ENCODE measurements at regions not wholly inside any gene's neighbourhood (a gene's known extent, or its start where the extent isn't known, plus 50 kb on each side); places are given as distances from the start of the nearest gene placed in this dataset.

DNA sequence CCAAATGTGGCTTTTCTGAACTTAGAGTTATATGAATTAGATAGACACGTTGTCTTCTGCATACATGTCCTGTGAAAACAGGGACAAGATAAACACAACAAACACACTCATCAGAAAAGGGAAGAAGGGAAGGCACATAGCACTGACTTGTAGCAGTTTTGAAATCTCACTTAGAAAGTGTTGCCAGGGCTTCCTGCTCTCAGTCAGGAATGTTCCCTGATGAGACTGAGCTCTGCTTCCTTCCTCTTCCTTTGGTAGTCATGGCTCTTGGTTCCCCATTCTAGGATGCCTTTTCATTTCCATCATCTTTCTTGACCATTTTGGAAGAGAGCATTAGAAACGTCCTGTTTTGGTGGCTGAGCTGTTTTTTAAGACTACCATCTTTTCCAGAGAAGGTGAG, 233.8 kb upstream of the LYZL1 start:
- no peaks in the 10 kb centered on the region for H3K27me3 ChIP-seq (ENCODE audit: control insufficient read depth, insufficient read depth, low read length)
- H3K9ac ChIP-seq: no peak overlapping the region
- H3K36me3 ChIP-seq (ENCODE audit: control insufficient read depth, insufficient read depth, low read length): no peaks in the 10 kb centered on the region
- H3K4me3 ChIP-seq (ENCODE audit: low read depth, low read length): no peak overlapping the region
- H3K4me1 ChIP-seq: no peaks in the 10 kb centered on the region
- TF ChIP-seq, protein P1, sequence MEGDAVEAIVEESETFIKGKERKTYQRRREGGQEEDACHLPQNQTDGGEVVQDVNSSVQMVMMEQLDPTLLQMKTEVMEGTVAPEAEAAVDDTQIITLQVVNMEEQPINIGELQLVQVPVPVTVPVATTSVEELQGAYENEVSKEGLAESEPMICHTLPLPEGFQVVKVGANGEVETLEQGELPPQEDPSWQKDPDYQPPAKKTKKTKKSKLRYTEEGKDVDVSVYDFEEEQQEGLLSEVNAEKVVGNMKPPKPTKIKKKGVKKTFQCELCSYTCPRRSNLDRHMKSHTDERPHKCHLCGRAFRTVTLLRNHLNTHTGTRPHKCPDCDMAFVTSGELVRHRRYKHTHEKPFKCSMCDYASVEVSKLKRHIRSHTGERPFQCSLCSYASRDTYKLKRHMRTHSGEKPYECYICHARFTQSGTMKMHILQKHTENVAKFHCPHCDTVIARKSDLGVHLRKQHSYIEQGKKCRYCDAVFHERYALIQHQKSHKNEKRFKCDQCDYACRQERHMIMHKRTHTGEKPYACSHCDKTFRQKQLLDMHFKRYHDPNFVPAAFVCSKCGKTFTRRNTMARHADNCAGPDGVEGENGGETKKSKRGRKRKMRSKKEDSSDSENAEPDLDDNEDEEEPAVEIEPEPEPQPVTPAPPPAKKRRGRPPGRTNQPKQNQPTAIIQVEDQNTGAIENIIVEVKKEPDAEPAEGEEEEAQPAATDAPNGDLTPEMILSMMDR (IDR thresholded peaks at IDR 0.05): no peak
- H3K4me2 ChIP-seq (ENCODE audit: low read length): no peak overlapping the region
- H3K9me3 ChIP-seq (ENCODE audit: control insufficient read depth, low read length): no peaks in the 10 kb centered on the region
- no peak overlapping the region for H3K27ac ChIP-seq
- no peak overlapping the region for H2AFZ ChIP-seq
- H3K79me2 ChIP-seq: no peaks in the 10 kb centered on the region

- no peak overlapping the region for H3K4me2 ChIP-seq (ENCODE audit: low read length)
- H3K27ac ChIP-seq: no peak overlapping the region
- no peaks in the 10 kb centered on the region for H3K27me3 ChIP-seq (ENCODE audit: control insufficient read depth, insufficient read depth, low read length)
- no peak overlapping the region for H2AFZ ChIP-seq
- no peaks in the 10 kb centered on the region for H3K9me3 ChIP-seq (ENCODE audit: control insufficient read depth, low read length)
- H3K79me2 ChIP-seq: no peaks in the 10 kb centered on the region
- TF ChIP-seq, protein P1 (IDR thresholded peaks at IDR 0.05): no peak
- H3K36me3 ChIP-seq (ENCODE audit: control insufficient read depth, insufficient read depth, low read length): no peaks in the 10 kb centered on the region
- H3K4me1 ChIP-seq: no peaks in the 10 kb centered on the region
- no peak overlapping the region for H3K9ac ChIP-seq
- H3K4me3 ChIP-seq (ENCODE audit: low read depth, low read length): no peak overlapping the region
Observed at GRCh38 chr10:29056729-29057128, 232.1 kb upstream of the LYZL1 start.

DNA sequence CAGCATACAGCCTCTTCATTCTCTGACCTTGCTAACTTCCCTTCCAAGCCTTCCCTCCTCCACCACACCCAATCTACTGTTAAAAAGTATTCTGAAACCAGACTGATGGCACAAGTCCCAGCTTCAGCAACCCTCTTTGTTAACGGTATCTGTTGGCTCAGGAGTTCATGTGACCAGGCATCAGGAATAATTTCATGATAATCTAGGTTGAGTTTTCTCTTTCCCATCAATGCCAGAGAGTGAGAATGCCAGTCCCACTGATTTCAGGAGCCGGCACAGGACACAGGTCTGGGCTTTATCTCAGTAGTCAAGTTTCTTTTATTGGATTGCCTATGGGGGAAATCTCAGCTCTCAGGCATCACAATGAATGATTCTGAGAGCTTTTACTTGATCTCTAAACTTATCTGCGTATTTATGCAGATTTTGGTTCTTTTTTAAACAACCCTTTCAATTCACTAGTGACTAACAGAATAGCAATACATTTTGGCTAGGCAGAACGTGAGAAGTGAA, 231.0 kb upstream of the LYZL1 start:
- Histone ChIP-seq H3K4me3 (ENCODE audit: low read depth, low read length) (no peak overlapping the region), H3K27me3 (ENCODE audit: control insufficient read depth, insufficient read depth, low read length) (no peaks in the 10 kb centered on the region), H3K4me2 (ENCODE audit: low read length) (no peak overlapping the region), H3K79me2 (no peaks in the 10 kb centered on the region), H3K9ac (no peak overlapping the region), H3K36me3 (ENCODE audit: control insufficient read depth, insufficient read depth, low read length) (no peaks in the 10 kb centered on the region), H3K4me1 (no peaks in the 10 kb centered on the region), H3K27ac (no peak overlapping the region), H3K9me3 (ENCODE audit: control insufficient read depth, low read length) (no peaks in the 10 kb centered on the region), H2AFZ (no peak overlapping the region)
- TF ChIP-seq, protein P1 (IDR thresholded peaks at IDR 0.05): no peak

DNA sequence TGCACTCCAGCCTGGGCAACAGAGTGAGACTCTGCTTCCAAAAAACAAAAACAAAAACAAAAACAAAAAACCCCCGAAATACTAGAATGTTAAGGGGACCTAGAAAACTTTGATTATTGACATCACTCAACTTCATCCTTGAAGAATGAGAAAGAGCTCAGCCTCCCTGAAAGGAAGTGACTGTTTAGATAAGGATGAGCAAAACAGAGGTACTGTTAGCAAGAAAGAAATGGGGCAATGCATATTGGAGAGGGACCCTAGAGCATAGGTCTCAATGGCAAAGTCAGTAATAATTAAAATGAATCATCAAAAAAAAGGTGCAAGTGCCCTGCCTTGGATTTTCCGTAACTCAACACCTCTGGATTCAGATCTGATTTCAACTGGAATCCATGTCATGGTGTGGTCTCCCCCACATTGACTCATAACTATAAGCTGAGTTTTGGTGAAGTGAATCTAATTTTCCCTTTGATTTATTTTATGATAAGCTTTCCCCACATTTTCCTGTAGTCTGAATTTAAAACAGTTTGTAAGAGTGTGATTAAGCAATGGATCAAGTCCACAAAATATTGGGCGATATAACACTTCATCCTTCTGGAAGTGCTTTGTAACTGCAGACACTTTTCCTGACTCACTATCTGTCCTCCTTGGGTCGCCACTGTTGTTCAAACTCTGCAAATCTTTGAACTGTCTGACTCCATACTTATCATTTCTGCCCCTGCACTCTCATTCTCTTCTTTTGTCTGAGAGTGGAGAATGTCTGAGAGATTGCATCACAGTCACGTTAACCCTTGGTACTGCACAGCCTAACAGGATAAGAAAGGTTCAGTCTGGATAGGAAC, 224.8 kb upstream of the LYZL1 start:
- no peaks in the 10 kb centered on the region for H3K9me3 ChIP-seq (ENCODE audit: control insufficient read depth, low read length)
- no peaks in the 10 kb centered on the region for H3K27me3 ChIP-seq (ENCODE audit: control insufficient read depth, insufficient read depth, low read length)
- no peaks in the 10 kb centered on the region for H3K79me2 ChIP-seq
- no peaks in the 10 kb centered on the region for H3K4me1 ChIP-seq
- H3K36me3 ChIP-seq (ENCODE audit: control insufficient read depth, insufficient read depth, low read length): no peaks in the 10 kb centered on the region
- no peak overlapping the region for H3K4me2 ChIP-seq (ENCODE audit: low read length)
- H3K27ac ChIP-seq: no peak overlapping the region
- no peak overlapping the region for H3K4me3 ChIP-seq (ENCODE audit: low read depth, low read length)
- H2AFZ ChIP-seq: no peak overlapping the region
- H3K9ac ChIP-seq: no peak overlapping the region
- TF ChIP-seq, protein P1 (IDR thresholded peaks at IDR 0.05): no peak

DNA sequence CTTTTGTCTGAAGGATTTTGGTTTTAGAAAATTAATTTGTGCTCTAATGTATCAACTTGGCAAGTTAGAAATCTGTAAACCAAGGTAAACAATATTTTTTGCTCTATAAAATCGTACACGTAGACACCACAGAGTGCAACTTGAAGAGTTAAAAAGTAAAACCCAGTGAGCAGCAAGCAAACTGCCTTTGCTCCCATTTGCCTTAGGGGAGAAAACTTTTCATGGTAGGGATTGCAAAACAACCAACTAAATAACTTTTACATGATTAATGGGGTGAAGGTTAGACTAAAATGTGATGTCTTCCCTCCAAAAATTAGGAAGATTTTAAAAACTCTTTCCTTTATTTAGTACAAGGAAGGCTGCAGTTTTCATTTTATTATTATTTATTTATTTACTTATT, 224.2 kb upstream of the LYZL1 start:
- TF ChIP-seq, protein P1 (IDR thresholded peaks at IDR 0.05): no peak
- Histone ChIP-seq H2AFZ (no peak overlapping the region), H3K4me1 (no peaks in the 10 kb centered on the region), H3K9me3 (ENCODE audit: control insufficient read depth, low read length) (no peaks in the 10 kb centered on the region), H3K9ac (no peak overlapping the region), H3K79me2 (no peaks in the 10 kb centered on the region), H3K27ac (no peak overlapping the region), H3K36me3 (ENCODE audit: control insufficient read depth, insufficient read depth, low read length) (no peaks in the 10 kb centered on the region), H3K4me3 (ENCODE audit: low read depth, low read length) (no peak overlapping the region), H3K27me3 (ENCODE audit: control insufficient read depth, insufficient read depth, low read length) (no peaks in the 10 kb centered on the region), H3K4me2 (ENCODE audit: low read length) (no peak overlapping the region)
